Stomach (tissue), 8 donors: ENCODE measurements at regions not wholly inside any gene's neighbourhood (a gene's known extent, or its start where the extent isn't known, plus 50 kb on each side); places are given as distances from the start of the nearest gene placed in this dataset.

Experiments
- DNase-seq, 2 donors: peaks; one replicate each; pipeline versions ENCODE4 v3.0.0 to v3.0.0-alpha.2; 2013 to 2019
- H3K27ac ChIP-seq, 5 donors: fragments of 200-600 bp in 4 of 5; sonication (generic) in 4 of 5; one replicate each; pipeline ENCODE4 v1.5.1; 2013 to 2019; ENCODE audit warnings: mild to moderate bottlenecking in 1 of 5, moderate library complexity in 1 of 5
- H3K27me3 ChIP-seq, 3 donors: fragments of 200-600 bp; sonication (generic); one replicate each; pipeline ENCODE4 v1.5.1; 2017 to 2019; ENCODE audit warnings: mixed run types in 1 of 3
- H3K36me3 ChIP-seq, 4 donors: fragments of 200-600 bp; sonication (generic); 1 replicate in 3 of 4; 2 replicates in 1 of 4; pipeline ENCODE4 v1.5.1; 2016 to 2019
- H3K4me1 ChIP-seq, 4 donors: fragments of 200-600 bp; sonication (generic); one replicate each; pipeline ENCODE4 v1.5.1; 2016 to 2019
- H3K4me3 ChIP-seq, 4 donors: fragments of 200-600 bp; sonication (generic) in 3 of 4; one replicate each; pipeline ENCODE4 v1.5.1; 2016 to 2019; ENCODE audit warnings: mild to moderate bottlenecking in 1 of 4
- H3K9me3 ChIP-seq, 4 donors: fragments of 200-600 bp; sonication (generic); one replicate each; pipeline ENCODE4 v1.5.1; 2016 to 2019
- CTCF ChIP-seq, 7 experiments: fragments of 450-650 bp in 4 of 7; fragments of 200-600 bp in 3 of 7; sonication (generic) in 3 of 7; IDR thresholded peaks; one replicate each; pipeline ENCODE4 v1.5.1; 2016 to 2019; ENCODE audit warnings: antibody characterized with exemption in 7 of 7, control low read depth in 2 of 7, mild to moderate bottlenecking in 1 of 7
- EP300 ChIP-seq: sonication (generic); formaldehyde crosslinking; IDR thresholded peaks from one replicate; pipeline ENCODE4 v1.6.1; 2017; ENCODE audit warnings: antibody characterized with exemption
- POLR2A ChIP-seq, 4 donors: fragments of 450-650 bp; IDR thresholded peaks; one replicate each; pipeline ENCODE4 v1.6.1; 2016; ENCODE audit warnings: antibody characterized with exemption in 4 of 4, control low read depth in 2 of 4, mild to moderate bottlenecking in 1 of 4, moderate library complexity in 1 of 4
- POLR2AphosphoS5 ChIP-seq, 3 donors: sonication (generic); formaldehyde crosslinking; IDR thresholded peaks; one replicate each; pipeline ENCODE4 v1.6.1; 2016; ENCODE audit warnings: antibody characterized with exemption in 3 of 3
- WGBS, 5 donors: extraction: QIAGEN DNeasy Blood & Tissue Kit in 3 of 5; methylation state at CpG; one replicate each; pipeline versions ENCODE4 v1.1.5 to v1.1.7; 2013 to 2018; 5-methylcytosine and 5-hydroxymethylcytosine counted together
- intact Hi-C: fragments of 100-400 bp; cut with DNase I; formaldehyde crosslinking; loops from one replicate; pipeline ENCODE4 v1.15.1; 2023; ENCODE audit warnings: low total_unique reads
- donor health status: healthy with polysubstance abuse.
- donor health status: Bipolar disorder and iron deficiency.
- donor health status: healthy.

GRCh38 chr3:187919048-187919447, 173.8 kb upstream of the BCL6 start:
- H3K27ac ChIP-seq: peak overlapping the region in 2 of 5 donors; percentile 16 to 49
- H3K27me3 ChIP-seq: no peaks in the 10 kb centered on the region
- DNase-seq: peak in 1 of 2 donors; percentile 51
- 72 to 78% (median 74%) methylated on average over 6 of the region's 6 CpGs for WGBS, 5 donors
- intact Hi-C loops: no loop called here
- H3K4me1 ChIP-seq: peaks cover 12 to 60% (median 22%) of the 10 kb centered on the region in 4 donors
- no peak overlapping the region for H3K4me3 ChIP-seq
- no peaks in the 10 kb centered on the region for H3K36me3 ChIP-seq
- TF ChIP-seq POLR2A (IDR thresholded peaks at IDR 0.05) (no peak), POLR2AphosphoS5 (IDR thresholded peaks at IDR 0.05) (no peak), EP300 (no peak), CTCF (IDR thresholded peaks at IDR 0.05) (no peak)
- H3K9me3 ChIP-seq: peaks cover 0 to under 1% (median under 1%) of the 10 kb centered on the region in 4 donors

GRCh38 chr3:187919544-187919943, 174.3 kb upstream of the BCL6 start:
- Histone ChIP-seq H3K4me1 (peaks cover 10 to 55% (median 18%) of the 10 kb centered on the region in 4 donors), H3K27me3 (no peaks in the 10 kb centered on the region), H3K36me3 (no peaks in the 10 kb centered on the region), H3K4me3 (no peak overlapping the region), H3K27ac (peak overlapping the region in 2 of 5 donors; percentile 16 to 49), H3K9me3 (peaks cover 0 to 6% (median 5%) of the 10 kb centered on the region in 4 donors)
- TF ChIP-seq POLR2A (IDR thresholded peaks at IDR 0.05) (no peak), EP300 (no peak)
- intact Hi-C loops: no loop called here
- DNase-seq: no peak
- WGBS, 5 donors: 75 to 97% (median 86%) methylated on average over 3 of the region's 3 CpGs

- no peak for DNase-seq
- 77 to 92% (median 88%) methylated on average over 1 of the region's 1 CpG for WGBS, 5 donors
- no peak overlapping the region for H3K4me3 ChIP-seq
- no peak for TF ChIP-seq CTCF (IDR thresholded peaks at IDR 0.05)
- TF ChIP-seq POLR2AphosphoS5 (IDR thresholded peaks at IDR 0.05): no peak
- no peak for TF ChIP-seq POLR2A (IDR thresholded peaks at IDR 0.05)
- no peak for TF ChIP-seq EP300
- H3K36me3 ChIP-seq: no peaks in the 10 kb centered on the region
- intact Hi-C loops: no loop called here
- H3K27ac ChIP-seq: peak overlapping the region in 3 of 5 donors; percentile 16 to 61 (median 49)
- peaks cover 7 to 50% (median 17%) of the 10 kb centered on the region in 4 donors for H3K4me1 ChIP-seq
- peaks cover 0 to 11% (median 9%) of the 10 kb centered on the region in 4 donors for H3K9me3 ChIP-seq
- H3K27me3 ChIP-seq: no peaks in the 10 kb centered on the region
Measured at GRCh38 chr3:187920030-187920429, 174.8 kb upstream of the BCL6 start.

- 72 to 86% (median 78%) methylated on average over 6 of the region's 6 CpGs for WGBS, 5 donors
- H3K27ac ChIP-seq: peak overlapping the region in 2 of 5 donors; percentile 13 to 61
Measured at GRCh38 chr3:187920913-187921312, 175.6 kb upstream of the BCL6 start.

GRCh38 chr3:187921391-187922074, 176.3 kb upstream of the BCL6 start:
- H3K36me3 ChIP-seq: no peaks in the 10 kb centered on the region
- peaks cover 0 to 15% (median 11%) of the 10 kb centered on the region in 4 donors for H3K9me3 ChIP-seq
- no peak for DNase-seq
- peaks cover 7 to 37% (median 17%) of the 10 kb centered on the region in 4 donors for H3K4me1 ChIP-seq
- WGBS, 5 donors: 53 to 59% (median 55%) methylated on average over 4 of the region's 4 CpGs
- no peak for TF ChIP-seq POLR2AphosphoS5 (IDR thresholded peaks at IDR 0.05)
- no peak for TF ChIP-seq POLR2A (IDR thresholded peaks at IDR 0.05)
- no peak for TF ChIP-seq EP300
- TF ChIP-seq CTCF (IDR thresholded peaks at IDR 0.05): no peak
- intact Hi-C loops: no loop called here
- H3K4me3 ChIP-seq: no peak overlapping the region
- H3K27me3 ChIP-seq: no peaks in the 10 kb centered on the region
- peak overlapping the region in 2 of 5 donors; percentile 13 to 61 for H3K27ac ChIP-seq

More at GRCh38 chr3:187920913-187921312, 175.6 kb upstream of the BCL6 start:
- H3K4me3 ChIP-seq: no peak overlapping the region
- no peak for TF ChIP-seq EP300
- TF ChIP-seq POLR2AphosphoS5 (IDR thresholded peaks at IDR 0.05): peak in 1 of 3 donors; percentile 65
- intact Hi-C loops: no loop called here
- no peaks in the 10 kb centered on the region for H3K36me3 ChIP-seq
- peaks cover 0 to 15% (median 11%) of the 10 kb centered on the region in 4 donors for H3K9me3 ChIP-seq
- DNase-seq: peak in 1 of 2 donors; percentile 64
- H3K4me1 ChIP-seq: peaks cover 7 to 43% (median 17%) of the 10 kb centered on the region in 4 donors
- no peaks in the 10 kb centered on the region for H3K27me3 ChIP-seq
